NCI-H446 treated with DMSO at 0.1 percent for 48 hours (cell line): ENCODE measurements at regions not wholly inside any gene's neighbourhood (a gene's known extent, or its start where the extent isn't known, plus 50 kb on each side); places are given as distances from the start of the nearest gene placed in this dataset.
A peak's percentile ranks its signal among the peaks of the same experiment; 100 is the strongest.
"Not testable (repeated sequence)": the region's sequence is repeated elsewhere in the genome, so short reads cannot be mapped to it uniquely, and the experiment has no call there.

Experiments
- DNase-seq: peaks from one replicate; lab custom pipeline; 2025; lab: John Stamatoyannopoulos, UW

DNA sequence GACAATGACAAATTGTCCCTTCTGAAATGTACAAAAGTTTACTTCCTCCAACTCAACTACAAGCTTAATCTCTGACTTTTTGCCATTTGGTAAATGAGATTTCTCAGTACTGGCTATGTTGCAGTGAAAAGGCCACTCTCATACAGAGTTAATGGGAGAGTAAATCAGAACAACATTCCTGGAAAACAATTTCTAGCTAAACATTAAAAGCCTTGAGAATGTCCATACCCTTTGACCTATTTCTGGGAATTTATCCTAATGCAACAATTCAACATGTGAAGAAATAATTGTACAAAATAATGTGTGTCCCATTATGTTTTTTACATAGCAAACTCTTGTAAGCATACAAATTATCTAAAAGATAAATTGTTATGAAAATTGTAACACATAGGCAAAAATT, 56.3 kb upstream of the SPEF2 start:
- no peak for DNase-seq

DNA sequence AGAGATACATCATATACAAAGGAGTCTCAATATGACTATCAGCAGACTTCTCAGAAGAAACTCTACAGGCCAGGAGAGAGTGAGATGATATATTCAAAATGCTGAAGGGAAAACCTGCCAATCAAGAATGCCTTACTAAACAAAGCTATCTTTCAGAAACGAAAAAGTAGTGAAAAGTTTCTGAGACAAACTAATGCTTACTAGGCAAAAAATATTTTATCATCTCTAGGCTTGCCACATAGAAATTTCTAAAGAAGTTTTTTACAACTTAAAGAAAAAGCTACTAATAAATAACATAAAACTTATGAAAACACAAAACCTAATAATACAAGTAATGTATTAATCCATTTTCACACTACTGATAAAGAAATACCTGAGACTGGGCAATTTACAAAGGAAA, 59.9 kb upstream of the SPEF2 start:
- no peak for DNase-seq

DNA sequence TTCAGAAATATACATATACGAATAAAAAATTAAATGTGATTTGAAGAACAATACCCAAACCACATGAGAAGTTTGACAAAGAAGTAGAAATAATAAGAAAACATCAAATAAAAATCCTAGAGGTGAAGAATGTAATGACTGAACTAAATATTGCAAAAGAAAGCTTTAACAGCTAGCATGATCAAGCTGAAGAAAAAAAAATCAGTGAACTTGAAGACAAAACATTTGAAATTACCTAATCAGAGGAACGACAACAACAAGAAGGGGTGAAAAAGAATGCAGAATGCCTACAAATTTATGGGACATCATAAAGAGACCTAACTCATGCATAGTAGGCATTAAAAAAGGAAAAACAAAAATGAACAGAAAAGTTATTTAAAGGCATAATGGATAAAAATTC, 60.5 kb upstream of the SPEF2 start:
- no peak for DNase-seq

DNA sequence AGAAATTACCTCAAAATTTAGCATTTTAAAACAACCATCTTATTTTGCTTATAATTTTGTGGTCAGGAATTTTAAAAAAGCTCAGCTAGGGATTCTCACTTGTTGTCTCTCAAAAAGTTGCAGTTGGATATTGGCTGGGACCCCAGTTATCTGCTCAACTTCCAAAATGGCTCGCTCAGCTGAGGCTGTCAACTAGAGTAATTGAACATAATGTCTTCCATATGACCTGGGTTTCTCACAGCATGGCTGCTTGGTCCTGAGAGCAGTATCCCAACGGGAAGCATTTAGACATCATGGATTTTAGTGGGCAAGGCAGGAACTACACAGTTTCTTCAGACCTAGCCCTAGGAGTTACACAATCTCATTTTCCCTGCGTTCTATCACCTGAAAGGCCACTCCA, 63.6 kb upstream of the SPEF2 start:
- no peak for DNase-seq

DNA sequence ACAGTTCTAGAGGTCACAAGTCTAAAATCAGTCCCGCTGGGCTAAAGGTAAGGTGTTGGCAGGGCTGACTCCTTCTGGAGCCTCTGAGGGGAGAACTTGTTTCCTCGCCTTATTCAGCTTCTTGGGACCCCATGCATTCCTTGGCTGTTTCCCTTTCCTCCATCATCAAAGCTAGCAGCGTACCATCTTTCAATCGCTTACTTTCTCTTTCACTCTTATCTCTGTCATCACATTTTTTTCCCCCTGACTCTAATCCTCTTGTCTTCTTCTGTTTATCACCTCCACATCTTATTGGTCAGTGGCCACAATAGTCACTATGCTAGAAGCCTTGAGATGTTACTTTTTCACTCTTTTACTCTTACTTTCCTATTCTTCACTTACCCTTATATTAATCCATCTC, 72.5 kb upstream of the SPEF2 start:
- DNase-seq = no peak

DNA sequence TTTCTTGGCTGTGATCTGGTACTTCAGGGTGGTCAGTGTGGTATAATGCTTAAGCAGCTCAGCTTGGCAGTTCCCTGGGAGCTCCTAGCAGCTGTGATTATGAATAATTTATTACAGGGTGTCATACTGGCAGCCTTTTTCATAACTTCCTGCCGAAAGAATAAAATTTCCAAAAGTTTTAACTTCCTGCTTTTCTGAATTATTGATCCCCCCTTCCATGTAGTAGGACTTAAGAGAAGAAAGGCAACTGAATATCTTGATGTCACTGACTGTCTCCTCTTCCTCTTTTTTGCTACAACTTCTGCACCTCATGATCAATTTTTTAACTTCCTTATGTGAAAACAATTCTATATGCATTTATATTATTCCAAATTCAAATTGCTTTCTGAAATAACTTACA, 74.3 kb upstream of the SPEF2 start:
- DNase-seq = peak; percentile 38

DNA sequence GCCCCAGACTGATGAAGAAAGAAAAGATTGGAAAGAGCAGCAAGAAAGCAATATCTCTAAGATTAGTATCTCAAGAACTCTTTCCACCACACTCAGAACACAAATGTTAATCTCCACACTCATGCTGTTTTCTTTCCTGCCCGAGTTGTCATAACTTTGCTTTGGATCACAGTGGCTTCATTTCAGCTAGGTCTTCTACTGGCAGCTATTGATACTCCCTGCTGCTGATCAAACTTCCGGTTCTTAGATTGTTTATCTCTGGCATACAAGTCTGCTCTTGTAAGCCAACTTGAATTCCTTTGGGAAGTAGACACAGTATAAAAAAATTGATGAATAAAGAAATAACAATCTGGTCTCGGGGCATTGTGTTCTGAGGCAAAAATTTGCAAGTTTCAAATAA, 77.7 kb upstream of the SPEF2 start:
- no peak for DNase-seq

DNA sequence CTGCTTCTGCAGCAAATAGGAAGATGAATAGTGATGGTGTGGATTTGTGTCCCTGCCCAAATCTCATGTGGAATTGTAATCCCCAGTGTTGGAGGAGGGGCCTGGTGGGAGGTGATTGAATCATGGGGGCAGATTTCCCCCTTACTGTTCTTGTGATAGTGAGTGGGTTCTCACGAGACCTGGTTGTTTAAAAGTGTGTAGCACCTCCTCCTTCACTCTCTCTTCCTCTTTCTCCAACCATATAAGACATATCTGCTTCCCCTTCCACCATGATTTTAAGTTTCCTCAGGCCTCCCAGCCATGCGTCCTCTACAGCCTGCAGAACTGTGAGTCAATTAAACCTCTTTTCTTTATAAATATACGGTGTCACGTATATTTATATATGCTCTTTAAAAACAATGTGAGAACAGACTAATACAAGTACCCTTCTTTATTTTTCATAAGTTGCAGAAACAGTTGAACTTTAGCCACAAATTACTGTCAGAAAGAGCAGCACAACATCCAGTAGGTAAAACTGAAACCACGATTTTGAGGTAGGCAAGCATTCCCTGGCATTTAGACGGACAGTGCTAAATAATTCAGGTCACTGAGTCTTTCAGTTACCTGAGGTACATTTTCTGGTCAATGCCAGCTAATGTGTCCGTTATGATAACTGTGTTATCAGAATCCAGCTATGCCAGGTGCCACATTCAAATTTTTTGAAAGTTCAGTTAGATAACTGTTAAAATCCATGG, 79.3 kb upstream of the SPEF2 start:
- DNase-seq = no peak

DNA sequence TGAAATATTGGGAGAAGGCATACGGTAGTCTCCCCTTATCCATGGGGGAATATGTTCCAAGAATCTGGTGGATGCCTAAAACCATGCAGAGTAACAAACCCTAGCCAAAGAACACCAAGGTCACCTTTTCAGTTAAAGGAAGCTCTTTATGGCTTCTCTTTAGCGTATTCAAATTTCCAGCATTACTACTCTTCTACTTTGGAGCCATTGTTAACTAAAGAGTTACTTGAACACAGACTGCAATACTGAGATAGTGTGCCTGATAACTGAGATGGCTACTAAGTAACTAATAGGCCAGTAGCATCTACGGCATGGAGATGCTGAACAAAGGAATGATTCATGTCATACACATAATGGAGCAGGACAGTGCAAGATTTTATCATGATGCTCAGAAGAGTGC, 84.5 kb upstream of the SPEF2 start:
- no peak for DNase-seq

DNA sequence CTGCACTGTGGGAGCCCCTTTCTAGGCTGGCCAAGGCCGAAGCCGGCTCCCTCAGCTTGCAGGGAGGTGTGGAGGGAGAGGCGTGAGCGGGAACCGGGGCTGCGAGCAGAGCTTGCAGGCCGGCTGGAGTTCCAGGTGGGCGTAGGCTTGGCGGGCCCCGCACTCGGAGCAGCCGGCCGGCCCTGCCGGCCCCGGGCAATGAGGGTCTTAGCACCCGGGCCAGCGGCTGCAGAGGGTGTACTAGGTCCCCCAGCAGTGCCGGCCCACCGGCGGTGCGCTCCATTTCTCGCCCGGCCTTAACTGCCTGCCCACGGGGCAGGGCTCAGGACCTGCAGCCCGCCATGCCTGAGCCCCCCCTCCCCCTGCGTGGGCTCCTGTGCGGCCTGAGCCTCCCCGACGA, 86.1 kb upstream of the SPEF2 start:
- DNase-seq = not testable (repeated sequence)

DNA sequence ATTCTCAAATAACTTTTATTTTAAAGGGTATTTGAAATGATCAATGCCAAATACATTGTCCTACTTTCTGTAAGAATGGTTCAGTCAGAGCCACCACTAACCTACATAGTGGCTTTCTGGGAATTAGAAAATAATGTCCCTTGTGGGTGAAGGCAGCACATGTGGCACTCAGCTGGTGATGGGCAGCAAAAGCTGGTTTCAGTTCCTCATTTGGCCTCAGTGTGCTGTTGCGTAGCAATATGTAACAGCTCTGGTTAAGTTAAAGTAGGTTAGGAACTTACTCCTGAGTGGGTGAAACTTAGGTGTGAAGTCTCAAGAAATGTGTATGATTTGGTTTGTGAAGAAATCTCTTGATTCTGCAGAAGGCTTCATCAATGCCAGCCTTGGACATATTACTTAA, 99.6 kb upstream of the SPEF2 start:
- DNase-seq = no peak

DNA sequence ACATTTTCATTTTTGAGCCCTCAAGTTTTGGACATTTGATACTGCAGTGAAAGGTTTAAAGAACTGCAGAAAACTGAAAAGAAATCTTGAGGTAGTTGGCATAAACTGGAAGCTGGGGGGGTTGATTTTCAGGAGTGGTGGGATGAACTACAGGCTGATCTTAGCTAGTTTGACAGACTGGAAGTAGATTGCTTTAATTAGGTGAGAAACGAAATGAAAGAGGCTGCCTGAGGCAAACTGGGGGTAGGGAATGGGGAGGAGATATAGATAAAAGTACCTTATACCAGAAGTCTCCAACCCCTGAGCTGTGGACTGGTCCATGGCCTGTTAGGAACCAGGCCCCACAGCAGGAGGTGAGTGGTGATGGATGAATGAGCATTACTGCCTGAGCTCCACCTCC, 101.4 kb upstream of the SPEF2 start:
- DNase-seq = no peak

DNA sequence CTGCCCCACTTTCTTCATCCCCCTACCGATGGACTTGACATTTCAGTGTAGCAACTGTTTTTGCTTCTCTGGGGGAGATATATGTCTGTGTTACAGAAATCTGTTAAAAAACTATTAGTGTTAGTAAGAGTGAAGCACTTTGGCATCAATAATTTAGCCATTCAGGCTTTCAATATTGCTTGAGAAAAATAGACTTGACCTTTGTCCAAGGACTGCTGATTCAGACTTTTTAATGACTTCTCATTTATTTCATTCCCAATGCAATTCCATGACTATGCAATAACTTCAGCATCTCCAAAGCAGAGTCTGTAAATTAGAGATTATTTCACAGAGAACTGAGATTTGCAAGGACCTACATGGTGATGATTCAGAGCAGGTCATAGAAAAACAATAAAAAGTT, 104.1 kb upstream of the SPEF2 start:
- DNase-seq = no peak

DNA sequence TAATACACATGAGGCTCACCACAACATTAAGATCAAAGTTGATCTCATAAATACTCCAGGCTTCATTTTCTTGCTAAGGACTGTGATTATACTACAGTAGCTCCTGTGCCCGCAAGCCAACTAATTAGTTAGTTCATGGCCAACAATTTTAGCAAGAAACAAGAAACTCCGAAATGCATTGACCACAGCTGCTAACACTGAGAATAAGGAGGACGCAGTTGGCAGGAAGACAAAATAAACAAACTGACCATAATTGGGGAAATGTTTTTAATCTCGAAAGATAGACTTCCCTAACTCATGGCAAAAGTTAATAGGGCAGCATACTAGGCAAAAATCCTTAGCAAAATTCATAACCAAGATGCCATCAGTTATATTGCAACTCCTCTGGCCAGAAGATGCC, 115.5 kb upstream of the SPEF2 start:
- no peak for DNase-seq

DNA sequence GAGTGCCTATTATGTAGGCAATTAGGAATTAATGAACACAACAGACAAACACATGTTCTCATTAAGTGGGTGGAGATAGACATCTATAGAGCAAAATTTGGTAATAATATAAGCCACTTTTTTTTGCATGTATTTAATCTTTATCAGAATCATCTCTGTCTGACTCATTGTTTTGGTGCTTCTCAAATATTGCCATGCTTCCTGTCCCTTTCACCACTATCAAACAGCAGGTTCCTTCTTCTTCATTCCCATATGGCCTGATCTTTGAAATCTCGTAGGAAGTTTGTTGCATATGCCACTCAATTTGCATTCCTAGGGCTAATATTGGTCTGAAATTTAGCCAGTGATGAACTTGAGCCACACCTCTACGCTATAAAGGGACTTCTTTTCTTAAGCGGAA, 128.9 kb upstream of the SPEF2 start:
- no peak for DNase-seq

DNA sequence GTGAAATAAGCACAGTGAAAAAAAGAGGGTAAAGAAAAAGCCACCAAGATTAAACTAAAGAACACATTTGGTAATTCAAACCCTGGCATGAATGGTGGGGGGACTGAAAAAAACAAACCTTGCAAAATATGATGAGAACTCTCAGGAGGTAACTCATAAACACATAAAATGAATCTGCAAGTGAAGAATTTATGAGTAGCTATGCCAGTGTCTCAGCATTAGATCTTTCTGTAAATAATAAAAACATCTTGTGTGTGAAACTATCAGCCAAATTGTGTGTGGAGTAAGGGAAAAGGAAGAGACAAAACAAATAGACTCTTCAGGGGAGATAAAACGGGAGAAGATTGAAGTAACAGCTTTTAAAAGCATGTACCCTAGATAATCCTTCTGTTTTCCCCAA, 129.6 kb upstream of the SPEF2 start:
- no peak for DNase-seq

DNA sequence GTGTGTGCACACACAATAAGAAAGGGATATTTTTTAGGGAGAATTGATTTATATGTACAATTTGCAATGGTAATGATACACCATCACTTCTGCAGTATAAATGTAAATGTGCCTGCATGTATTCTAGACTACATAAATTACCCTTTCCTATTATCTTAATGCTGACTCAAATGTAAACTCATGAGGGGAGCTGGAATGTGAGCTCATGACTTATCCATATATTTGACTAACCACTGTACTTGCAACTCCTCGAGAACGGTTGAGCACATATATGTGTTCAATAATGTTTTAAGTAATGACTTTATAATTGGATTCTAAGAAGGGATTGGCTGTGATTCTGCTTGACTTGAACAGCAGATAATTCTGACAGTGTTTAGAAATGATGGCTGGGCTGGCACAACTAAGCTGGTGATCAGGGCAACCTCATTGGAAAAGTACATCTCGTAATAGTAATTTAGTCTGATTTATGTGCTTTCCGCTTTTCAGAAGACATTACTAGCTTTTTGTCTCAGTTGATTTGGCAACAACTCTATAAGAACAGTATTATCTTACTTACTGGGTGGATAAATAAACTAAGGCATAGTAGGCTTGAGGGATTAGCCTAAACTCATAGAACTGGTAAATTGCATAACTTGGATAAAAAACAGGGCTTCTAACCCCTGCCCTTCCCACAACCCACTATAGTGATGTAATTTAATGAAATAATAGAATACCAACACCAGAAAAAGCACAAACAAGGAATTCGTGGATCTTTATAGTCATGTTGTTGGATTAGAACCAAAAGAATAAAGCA, 130.2 kb upstream of the SPEF2 start:
- DNase-seq = no peak

DNA sequence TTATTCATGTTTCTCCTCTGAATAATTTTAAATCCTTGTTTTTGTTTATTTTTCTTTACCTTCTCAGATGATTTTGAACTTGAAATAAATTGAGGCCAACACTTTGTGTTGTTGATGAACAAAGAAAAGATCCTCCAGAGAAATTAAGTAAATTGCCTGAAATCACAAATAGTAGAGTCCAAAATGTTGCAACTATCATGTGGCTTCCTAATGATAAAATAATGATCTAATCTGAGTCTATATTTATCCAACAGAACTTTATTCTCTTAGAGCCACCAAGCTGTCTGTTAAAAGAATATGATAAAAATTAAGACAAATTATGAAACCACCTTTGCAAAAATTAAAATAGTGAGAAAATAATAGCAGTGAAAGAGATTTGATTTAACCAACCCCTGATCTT, 132.2 kb upstream of the SPEF2 start:
- no peak for DNase-seq

DNA sequence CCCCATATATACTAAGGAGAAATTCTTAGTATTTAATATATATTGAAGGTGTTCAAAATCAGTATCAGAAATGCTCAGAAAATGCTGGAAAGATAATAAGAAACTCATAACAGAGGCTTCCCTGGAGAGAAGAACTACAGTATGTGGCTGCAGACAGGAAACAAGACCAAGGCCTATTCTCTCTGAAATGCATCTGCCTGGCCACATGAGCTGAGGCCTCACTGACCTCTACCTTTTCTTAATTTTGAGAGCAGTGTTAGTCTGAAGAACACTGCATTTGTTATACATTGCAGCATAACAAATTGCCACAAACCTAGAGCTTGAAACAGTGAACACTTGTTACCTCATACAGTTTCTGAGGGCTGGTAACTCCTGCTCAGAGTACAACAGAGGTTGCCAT, 133.4 kb upstream of the SPEF2 start:
- no peak for DNase-seq

DNA sequence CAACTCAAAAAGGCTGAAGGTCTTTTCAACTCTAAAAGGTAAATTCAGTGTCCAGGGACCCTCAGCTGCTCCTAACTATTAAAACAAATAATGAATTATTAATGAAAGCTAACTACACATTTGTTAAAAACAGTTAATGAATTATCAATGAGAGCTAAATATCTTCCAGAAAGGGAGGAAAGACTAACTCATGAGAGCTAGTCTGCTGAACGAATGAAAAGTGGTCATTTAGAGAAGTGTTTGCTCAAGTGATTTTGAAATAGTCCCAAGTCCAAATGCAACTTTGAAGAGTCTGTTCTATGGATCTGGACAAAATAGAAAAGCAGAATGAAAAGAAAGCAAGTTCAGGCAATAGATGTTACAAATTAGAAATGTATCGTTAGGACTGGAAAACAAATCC, 133.9 kb upstream of the SPEF2 start:
- no peak for DNase-seq

DNA sequence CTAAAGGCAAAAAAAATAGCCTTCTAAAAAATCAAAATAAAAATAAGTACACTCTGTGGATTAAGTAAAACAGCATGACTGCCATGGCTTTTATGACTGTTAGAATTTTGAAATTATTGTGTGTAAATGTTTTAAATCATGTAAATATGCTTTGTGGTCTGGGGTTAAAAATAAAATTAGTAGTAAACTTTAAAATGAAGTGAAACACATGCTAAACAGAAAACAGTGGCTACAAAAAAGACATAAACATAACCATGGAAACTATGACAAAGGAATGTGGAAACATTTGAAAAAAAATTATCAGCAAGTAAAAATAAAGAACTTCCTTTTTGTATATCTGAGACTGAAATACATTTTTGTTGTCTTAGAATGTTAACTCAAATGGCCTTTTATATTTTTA, 134.5 kb upstream of the SPEF2 start:
- DNase-seq = no peak

DNA sequence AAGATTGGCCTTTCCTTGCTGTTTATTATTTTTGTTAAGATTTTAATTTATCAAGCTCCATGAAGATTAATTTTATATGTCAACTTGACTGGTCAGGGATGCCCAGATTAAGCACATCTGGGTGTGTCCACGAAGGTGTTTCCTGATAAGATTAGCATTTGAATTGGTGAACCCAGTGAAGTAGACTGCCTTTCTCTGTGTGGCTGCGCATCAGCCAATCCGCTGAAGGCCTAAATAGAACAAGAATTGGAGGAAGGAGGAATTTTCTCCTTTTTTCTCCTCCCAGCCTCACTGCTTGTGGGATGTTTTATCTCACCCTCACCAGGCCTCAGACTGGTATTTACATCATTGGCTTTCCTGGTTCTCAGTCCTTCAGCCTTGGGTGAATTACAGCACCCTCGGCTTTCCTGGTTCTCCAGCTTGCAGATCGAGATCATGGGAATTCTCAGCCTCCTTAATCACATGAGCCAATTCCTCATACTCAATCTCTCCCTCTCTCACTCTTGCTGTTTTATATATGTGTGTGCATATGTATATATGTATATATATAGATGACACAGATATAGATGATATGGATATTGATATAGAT, 135.4 kb upstream of the SPEF2 start:
- DNase-seq = no peak

DNA sequence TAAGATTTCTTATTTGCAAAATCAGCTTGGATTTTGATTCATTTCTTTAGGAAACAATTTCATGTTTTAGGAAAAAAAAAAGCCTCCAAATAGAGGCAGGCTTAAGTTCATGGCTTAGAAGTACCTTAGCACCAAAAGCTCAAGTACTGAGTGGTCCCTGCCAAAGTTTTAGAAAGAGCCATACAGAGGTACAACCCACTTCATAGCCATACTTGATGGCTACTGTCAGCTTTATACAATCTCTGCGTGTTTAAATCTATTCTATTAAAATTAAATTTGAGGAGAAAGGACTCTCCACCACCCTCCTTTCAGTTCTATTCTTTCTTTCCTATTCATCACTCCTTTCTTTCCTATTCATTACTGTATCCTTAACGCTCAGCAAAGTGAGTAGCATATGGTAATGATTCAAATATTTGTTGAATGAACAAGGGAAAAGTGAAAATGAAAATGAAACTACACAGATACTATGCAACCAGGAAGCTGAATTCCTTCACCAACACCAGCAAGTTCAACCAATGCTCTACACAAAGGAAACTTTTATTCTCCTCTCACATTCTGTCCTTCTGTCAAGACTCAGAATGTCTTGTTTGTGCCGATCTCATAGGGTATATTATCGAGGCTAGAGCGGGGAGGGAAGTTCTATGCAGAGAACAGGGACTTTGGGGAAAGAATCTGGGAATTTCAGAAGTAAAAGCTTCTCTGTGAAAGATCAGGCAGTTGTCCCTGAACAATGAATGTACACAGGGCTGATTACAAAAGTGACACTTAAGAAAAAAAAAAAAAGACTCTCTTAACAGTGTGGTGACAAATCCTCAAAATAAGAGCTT, 138.6 kb upstream of the SPEF2 start:
- no peak for DNase-seq
